ENCODE measurements at regions not wholly inside any gene's neighbourhood (a gene's known extent, or its start where the extent isn't known, plus 50 kb on each side); places are given as distances from the start of the nearest gene placed in this dataset.

DNA sequence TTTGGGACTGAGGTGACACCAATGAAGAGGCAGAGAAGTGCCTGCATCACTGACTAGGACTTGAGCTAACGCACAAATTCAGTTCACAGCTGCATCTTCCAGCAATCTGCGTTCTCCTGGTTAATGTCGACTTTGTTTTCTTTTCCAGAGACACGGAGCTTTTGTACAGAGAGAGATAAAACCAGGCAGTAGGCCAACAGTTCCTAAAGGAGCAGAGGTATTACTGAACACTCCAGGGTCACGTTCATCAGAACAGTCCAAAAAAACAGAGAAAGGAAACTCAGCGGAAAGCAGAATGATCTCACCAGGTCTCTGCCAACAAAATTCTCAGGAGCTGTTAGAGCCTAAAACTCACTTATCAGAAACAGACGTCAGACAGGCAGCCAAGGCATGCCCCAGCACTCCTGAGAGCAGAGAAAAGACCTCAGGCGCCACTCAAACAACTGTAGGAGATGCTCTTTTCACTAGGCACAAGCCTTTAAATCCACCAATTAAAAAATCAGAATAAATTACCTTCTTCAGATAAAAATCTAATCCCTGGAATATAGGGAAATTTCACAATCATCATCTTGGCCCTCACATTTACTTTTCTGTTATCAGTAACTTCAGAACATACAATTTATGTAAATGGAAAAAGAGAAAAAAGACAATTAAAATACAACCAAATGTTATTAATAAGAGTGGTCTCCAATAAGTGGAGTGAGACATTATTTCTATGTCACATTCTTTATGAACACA, 95.9 kb upstream of the SPTBN1 start:
- H3K27me3 Mint-ChIP-seq: peaks cover 24 to 46% (median 31%) of the 10 kb centered on the region in 3 donors
- no peak overlapping the region for H3K27ac Mint-ChIP-seq
- no peak for ATAC-seq (ENCODE audit: low read depth in 2 of 2)
- no peaks in the 10 kb centered on the region for H3K4me1 Mint-ChIP-seq
- H3K4me3 Mint-ChIP-seq: no peak overlapping the region
- no peak for DNase-seq
- H3K36me3 Mint-ChIP-seq: peaks cover 0 to 9% of the 10 kb centered on the region in 2 donors
- H3K9me3 Mint-ChIP-seq: peaks cover 3 to 8% (median 7%) of the 10 kb centered on the region in 7 donors

- H3K9me3 Mint-ChIP-seq: peaks cover 10 to 46% (median 37%) of the 10 kb centered on the region in 7 donors
- ATAC-seq (ENCODE audit: low read depth in 2 of 2): no peak
Measured at GRCh38 chr2:54364409-54364808, 91.7 kb upstream of the SPTBN1 start.

DNA sequence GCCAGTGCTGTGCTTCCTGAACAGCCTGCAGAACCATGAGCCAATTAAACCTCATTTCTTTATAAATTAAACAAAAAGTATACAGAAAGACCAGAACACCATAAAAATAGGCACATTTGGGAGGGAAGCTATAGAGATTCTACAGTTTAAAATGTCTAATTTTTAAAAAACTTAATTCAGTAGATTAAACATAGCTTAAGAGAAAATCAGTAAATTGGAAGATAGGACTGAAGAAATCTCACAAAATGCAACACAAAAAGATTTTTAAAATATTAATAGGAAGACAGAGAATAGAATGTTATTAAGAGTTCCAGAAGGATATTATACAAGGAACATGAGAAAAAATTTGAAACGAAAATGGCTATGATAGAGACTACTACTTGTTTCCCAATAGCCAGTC, 90.5 kb upstream of the SPTBN1 start:
- DNase-seq (no peak), ATAC-seq (ENCODE audit: low read depth in 2 of 2) (no peak)
- Mint-ChIP-seq H3K4me1 (no peaks in the 10 kb centered on the region), H3K27me3 (peaks cover 18 to 27% (median 23%) of the 10 kb centered on the region in 3 donors), H3K27ac (no peak overlapping the region), H3K36me3 (peaks cover 0 to 24% of the 10 kb centered on the region in 2 donors), H3K4me3 (no peak overlapping the region), H3K9me3 (peaks cover 10 to 52% (median 38%) of the 10 kb centered on the region in 7 donors)

More at GRCh38 chr2:54364409-54364808, 91.7 kb upstream of the SPTBN1 start:
- Mint-ChIP-seq H3K4me3 (no peak overlapping the region), H3K27me3 (peaks cover 18 to 32% (median 27%) of the 10 kb centered on the region in 3 donors), H3K27ac (no peak overlapping the region), H3K4me1 (no peaks in the 10 kb centered on the region), H3K36me3 (peaks cover 0 to 24% of the 10 kb centered on the region in 2 donors)
- no peak for DNase-seq

DNA sequence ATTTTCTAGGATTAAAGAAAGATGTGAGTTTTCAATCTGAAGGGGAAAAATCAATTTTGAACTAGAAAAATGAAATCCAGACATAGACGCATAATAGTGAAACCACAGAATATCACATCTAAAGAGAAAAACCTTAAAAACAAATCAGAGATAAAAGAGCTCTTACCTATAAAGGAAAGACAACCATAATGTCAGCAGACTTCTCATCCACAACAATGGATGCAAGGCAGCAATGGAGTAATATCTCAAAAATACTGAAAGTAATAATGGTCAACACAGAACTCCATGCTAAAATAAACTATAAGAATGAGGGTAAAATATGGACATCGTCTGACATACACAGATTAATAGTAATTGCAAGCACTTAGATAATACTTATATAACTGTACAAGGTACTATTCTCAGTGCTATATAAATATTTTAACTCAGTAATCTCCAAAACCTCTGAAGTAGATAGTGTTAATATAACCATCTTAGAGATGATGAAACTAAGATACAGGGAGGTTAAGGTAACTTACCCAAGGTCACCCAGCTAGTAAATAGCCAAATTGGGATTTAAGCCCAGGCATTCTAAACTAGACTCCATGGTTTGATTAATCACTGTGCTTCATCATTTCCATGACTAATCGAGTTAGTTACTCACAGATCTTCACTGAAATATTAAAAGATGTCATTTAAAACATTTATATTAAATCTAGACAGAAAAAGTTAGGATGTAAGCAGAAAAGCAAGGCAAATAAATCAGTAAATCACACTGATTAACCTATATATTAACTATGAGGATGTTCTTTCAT, 89.4 kb upstream of the SPTBN1 start:
- DNase-seq: no peak
- no peak overlapping the region for H3K4me3 Mint-ChIP-seq
- H3K4me1 Mint-ChIP-seq: no peaks in the 10 kb centered on the region
- peaks cover 18 to 26% (median 23%) of the 10 kb centered on the region in 3 donors for H3K27me3 Mint-ChIP-seq
- H3K9me3 Mint-ChIP-seq: peaks cover 10 to 52% (median 38%) of the 10 kb centered on the region in 7 donors
- H3K36me3 Mint-ChIP-seq: peaks cover 0 to 24% of the 10 kb centered on the region in 2 donors
- ATAC-seq (ENCODE audit: low read depth in 2 of 2): no peak
- no peak overlapping the region for H3K27ac Mint-ChIP-seq

- Mint-ChIP-seq H3K27ac (peak overlapping the region in 1 of 6 donors; percentile 9), H3K27me3 (peaks cover 15 to 31% (median 16%) of the 10 kb centered on the region in 3 donors)
Measured at GRCh38 chr2:54370405-54371104, 85.6 kb upstream of the SPTBN1 start.

DNA sequence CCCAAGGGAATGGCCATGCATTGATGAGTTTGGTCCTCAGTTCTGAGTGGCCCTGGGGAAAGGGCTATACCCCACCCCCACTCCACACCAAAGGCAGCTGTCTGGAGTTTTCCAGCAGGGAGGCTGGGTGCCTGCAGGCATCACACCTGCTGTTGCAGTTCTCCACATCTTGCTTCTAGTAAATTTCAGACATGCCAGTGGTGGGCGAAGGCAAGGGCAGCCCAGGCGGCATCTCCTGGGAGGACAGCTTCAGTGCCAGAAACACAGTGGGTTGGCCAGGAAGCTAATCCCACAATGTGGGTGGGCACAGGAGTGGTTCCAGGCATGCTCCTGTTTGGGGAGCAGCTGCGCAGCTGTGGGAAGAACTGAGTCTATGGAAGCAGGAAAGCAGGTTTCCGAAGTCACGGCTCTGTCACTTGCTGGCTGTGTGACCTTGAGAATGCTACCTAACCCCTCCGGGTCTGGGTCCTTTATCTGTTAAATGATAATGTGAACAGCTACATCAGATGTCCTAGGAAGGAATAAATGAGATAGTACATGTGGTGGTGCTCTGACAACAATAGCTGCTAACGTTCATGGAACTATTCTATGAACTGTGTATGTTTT, 84.6 kb upstream of the SPTBN1 start:
- DNase-seq: no peak
- Mint-ChIP-seq H3K36me3 (peaks cover 0 to 12% of the 10 kb centered on the region in 2 donors), H3K9me3 (peaks cover 4 to 34% (median 22%) of the 10 kb centered on the region in 7 donors), H3K27ac (no peak overlapping the region), H3K4me1 (no peaks in the 10 kb centered on the region), H3K27me3 (peaks cover 18 to 39% (median 20%) of the 10 kb centered on the region in 3 donors), H3K4me3 (no peak overlapping the region)
- ATAC-seq (ENCODE audit: low read depth in 2 of 2): no peak

More at GRCh38 chr2:54370405-54371104, 85.6 kb upstream of the SPTBN1 start:
- DNase-seq (no peak), ATAC-seq (ENCODE audit: low read depth in 2 of 2) (no peak)
- Mint-ChIP-seq H3K4me3 (no peak overlapping the region), H3K9me3 (peaks cover 4 to 41% (median 27%) of the 10 kb centered on the region in 7 donors), H3K4me1 (no peaks in the 10 kb centered on the region), H3K36me3 (peaks cover 0 to 12% of the 10 kb centered on the region in 2 donors)

GRCh38 chr2:54372361-54372760, 83.8 kb upstream of the SPTBN1 start:
- Mint-ChIP-seq H3K4me1 (no peaks in the 10 kb centered on the region), H3K27me3 (peaks cover 19 to 43% (median 20%) of the 10 kb centered on the region in 3 donors), H3K9me3 (peaks cover 4 to 27% (median 19%) of the 10 kb centered on the region in 7 donors), H3K27ac (no peak overlapping the region), H3K4me3 (no peak overlapping the region), H3K36me3 (peaks cover 0 to 12% of the 10 kb centered on the region in 2 donors)
- DNase-seq (no peak), ATAC-seq (ENCODE audit: low read depth in 2 of 2) (no peak)

DNA sequence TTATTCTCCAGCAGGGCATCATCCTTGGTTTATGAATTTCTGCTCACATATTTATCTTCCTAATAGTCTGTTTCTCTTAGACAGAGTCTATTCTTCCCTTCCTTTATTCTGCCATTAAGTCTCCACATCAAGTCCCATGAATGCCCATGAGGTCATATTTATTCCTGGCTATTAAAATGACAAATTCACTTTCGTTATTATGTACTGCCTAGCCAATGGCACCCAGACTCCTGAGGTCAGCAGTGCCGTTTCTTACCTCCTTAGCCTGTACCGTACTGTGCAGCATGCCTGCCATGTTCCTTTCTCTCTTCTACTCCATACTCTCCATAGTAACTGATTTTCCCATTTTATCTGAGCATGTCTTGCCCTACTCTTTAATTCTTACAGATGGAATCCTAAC, 82.3 kb upstream of the SPTBN1 start:
- no peak for ATAC-seq (ENCODE audit: low read depth in 2 of 2)

DNA sequence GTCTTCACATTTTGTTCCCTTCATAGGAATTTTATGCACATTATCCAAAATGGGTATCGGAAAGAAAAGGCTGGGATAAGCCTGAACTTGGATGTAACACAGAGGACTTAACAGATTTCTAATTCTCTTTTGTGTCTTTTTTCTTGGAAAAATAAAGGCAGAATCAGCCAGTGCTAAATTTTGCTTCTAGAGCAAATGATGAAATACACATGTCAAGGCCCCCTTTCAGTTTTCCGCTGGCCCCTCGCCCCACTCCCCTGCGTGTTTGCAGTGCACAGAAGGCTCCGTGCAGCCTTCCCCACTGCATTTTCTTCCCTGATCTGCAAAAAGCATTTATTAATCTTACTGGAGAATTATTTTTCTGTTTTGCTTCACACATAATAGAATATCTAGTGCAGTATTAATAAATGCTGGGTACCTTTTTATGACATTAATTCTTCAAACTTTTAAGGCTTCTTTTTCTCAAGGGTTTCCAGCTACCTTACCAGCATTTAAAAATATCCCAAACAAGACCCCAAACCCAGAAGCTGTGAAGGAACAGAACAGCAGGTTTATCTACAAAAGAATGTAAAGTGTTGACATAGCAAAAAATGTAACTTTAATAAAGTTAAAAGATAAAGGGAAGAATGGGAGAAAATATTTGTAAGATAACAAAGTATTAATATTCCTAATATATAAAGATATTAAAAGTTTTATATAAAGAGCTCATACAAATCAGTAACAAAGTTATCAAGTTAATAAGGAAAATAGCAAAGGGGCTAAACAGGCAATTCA, 81.3 kb upstream of the SPTBN1 start:
- peaks cover 0 to 4% (median under 1%) of the 10 kb centered on the region in 7 donors for H3K9me3 Mint-ChIP-seq
- H3K4me1 Mint-ChIP-seq: no peaks in the 10 kb centered on the region
- H3K36me3 Mint-ChIP-seq: no peaks in the 10 kb centered on the region
- H3K4me3 Mint-ChIP-seq: no peak overlapping the region
- H3K27ac Mint-ChIP-seq: no peak overlapping the region
- DNase-seq (no peak), ATAC-seq (ENCODE audit: low read depth in 2 of 2) (no peak)
- peaks cover 22 to 43% (median 28%) of the 10 kb centered on the region in 3 donors for H3K27me3 Mint-ChIP-seq

More for the DNA sequence above, 82.3 kb upstream of the SPTBN1 start:
- peaks cover 0 to 12% (median 8%) of the 10 kb centered on the region in 7 donors for H3K9me3 Mint-ChIP-seq
- H3K27me3 Mint-ChIP-seq: peaks cover 19 to 43% (median 23%) of the 10 kb centered on the region in 3 donors
- H3K4me3 Mint-ChIP-seq: no peak overlapping the region
- DNase-seq: no peak
- no peak overlapping the region for H3K27ac Mint-ChIP-seq
- H3K36me3 Mint-ChIP-seq: peaks cover 0 to 3% of the 10 kb centered on the region in 2 donors
- no peaks in the 10 kb centered on the region for H3K4me1 Mint-ChIP-seq

DNA sequence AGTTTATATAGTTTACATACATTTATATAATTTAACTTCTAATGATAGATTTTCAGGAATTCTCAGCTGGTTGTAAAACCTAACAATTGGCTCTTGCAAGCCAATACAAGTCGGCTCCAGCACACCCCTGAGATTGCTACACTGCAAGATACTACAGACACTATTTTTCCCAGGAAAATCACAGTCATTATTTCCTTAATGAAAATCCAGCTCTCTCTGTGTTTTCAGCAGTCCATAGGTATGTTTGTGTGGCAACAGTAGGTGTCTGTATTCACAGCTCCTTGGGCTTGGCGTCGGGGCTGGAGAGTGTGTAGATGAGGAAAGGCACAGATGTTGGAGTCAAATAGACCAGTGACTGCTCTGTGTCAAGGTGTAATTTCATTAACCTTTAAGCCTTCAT, 78.7 kb upstream of the SPTBN1 start:
- H3K9me3 Mint-ChIP-seq: no peaks in the 10 kb centered on the region
- H3K36me3 Mint-ChIP-seq: no peaks in the 10 kb centered on the region
- H3K4me3 Mint-ChIP-seq: no peak overlapping the region
- ATAC-seq (ENCODE audit: low read depth in 2 of 2) (no peak), DNase-seq (no peak)
- H3K27ac Mint-ChIP-seq: no peak overlapping the region
- peaks cover 0 to 11% (median 5%) of the 10 kb centered on the region in 3 donors for H3K4me1 Mint-ChIP-seq
- peaks cover 37 to 59% (median 44%) of the 10 kb centered on the region in 3 donors for H3K27me3 Mint-ChIP-seq

DNA sequence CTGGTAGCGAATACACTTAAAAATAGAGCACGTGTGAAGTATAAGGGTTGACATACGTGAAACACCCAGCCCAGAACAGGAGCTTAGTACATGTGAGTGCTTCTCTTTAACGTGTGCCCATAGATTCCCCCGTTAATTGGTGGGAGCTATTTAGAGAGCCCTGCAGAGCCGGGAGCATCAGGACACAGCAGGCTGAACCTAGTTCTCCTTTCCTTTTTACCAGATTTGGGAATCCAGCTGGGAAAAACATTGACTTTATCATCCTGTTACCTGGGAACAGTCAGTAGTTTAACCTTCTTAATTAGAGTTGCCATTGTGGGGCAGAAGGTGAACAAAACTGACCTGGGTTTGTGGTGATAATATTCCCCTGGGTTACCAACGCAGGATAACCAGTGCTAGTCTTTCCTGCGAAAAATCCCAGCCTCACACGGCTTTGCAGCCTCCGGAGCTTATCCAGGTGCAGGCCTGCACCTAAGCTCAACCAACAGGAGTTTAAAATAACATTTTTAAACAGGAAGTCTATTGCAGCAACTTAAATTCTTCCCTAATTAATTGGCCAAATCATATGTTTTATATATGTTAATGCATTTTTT, 78.1 kb upstream of the SPTBN1 start:
- H3K4me3 Mint-ChIP-seq: no peak overlapping the region
- peaks cover 39 to 59% (median 44%) of the 10 kb centered on the region in 3 donors for H3K27me3 Mint-ChIP-seq
- H3K27ac Mint-ChIP-seq: no peak overlapping the region
- no peaks in the 10 kb centered on the region for H3K9me3 Mint-ChIP-seq
- ATAC-seq (ENCODE audit: low read depth in 2 of 2): no peak
- DNase-seq: no peak
- peaks cover 0 to 11% (median 5%) of the 10 kb centered on the region in 3 donors for H3K4me1 Mint-ChIP-seq
- H3K36me3 Mint-ChIP-seq: no peaks in the 10 kb centered on the region

DNA sequence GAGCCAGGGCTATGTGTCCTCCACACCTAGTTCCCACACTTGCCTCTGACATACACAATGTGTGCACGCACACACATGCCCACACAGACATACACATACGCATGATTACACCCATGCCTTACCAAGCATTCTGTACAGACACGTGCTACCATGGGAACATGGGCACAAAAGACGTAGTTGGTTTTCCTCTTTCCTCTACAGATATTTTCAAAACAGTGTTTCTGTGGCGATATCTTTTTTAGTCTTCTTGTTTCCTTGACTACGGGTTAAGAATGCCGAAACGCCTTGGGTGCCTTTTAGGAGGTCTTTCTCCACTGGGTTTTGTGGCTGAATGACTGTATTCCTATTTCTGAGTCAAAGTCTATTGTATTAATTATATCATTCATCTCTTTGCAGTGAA, 75.5 kb upstream of the SPTBN1 start:
- ATAC-seq (ENCODE audit: low read depth in 2 of 2) (peak; percentile 34 to 43), DNase-seq (peak; percentile 5)
- Mint-ChIP-seq H3K36me3 (no peaks in the 10 kb centered on the region), H3K4me1 (peaks cover 0 to 11% (median 5%) of the 10 kb centered on the region in 3 donors), H3K27me3 (peaks cover 32 to 41% (median 37%) of the 10 kb centered on the region in 3 donors), H3K27ac (no peak overlapping the region), H3K9me3 (no peaks in the 10 kb centered on the region), H3K4me3 (no peak overlapping the region)

All from naive B cell (primary cell).